Neural progenitor cell (in vitro differentiated cells): ENCODE measurements at regions not wholly inside any gene's neighbourhood (a gene's known extent, or its start where the extent isn't known, plus 50 kb on each side); places are given as distances from the start of the nearest gene placed in this dataset.

Experiments
- DNase-seq: peaks from one replicate; pipeline ENCODE4 v3.0.0-alpha.2; 2016; ENCODE audit warnings: low spot score
- H2AFZ ChIP-seq: fragments of 200-600 bp; sonication (generic); replicated peaks from 2 replicates; pipeline ENCODE4 v1.6.1; 2016; ENCODE audit warnings: antibody characterized with exemption
- H3F3A ChIP-seq: fragments of 200-600 bp; sonication (generic); 2 replicates; pipeline ENCODE4 v1.6.1; 2016; ENCODE audit warnings: antibody characterized with exemption, low read depth
- H3K27ac ChIP-seq: fragments of 200-600 bp; sonication (generic); 2 replicates; pipeline ENCODE4 v1.5.1; 2016; ENCODE audit warnings: mild to moderate bottlenecking
- H3K27me3 ChIP-seq: fragments of 200-600 bp; sonication (generic); 2 replicates; pipeline ENCODE4 v1.6.1; 2016; ENCODE audit warnings: mild to moderate bottlenecking, moderate library complexity
- H3K36me3 ChIP-seq: fragments of 200-600 bp; sonication (generic); 2 replicates; pipeline ENCODE4 v1.5.1; 2016
- H3K4me1 ChIP-seq: fragments of 200-600 bp; sonication (generic); 2 replicates; pipeline ENCODE4 v1.6.1; 2016; ENCODE audit warnings: mixed run types
- H3K4me2 ChIP-seq: fragments of 200-600 bp; sonication (generic); 2 replicates; pipeline ENCODE4 v1.6.1; 2016
- H3K4me3 ChIP-seq: fragments of 200-600 bp; sonication (generic); 2 replicates; pipeline ENCODE4 v1.5.1; 2016
- H3K79me2 ChIP-seq: fragments of 200-600 bp; sonication (generic); 2 replicates; pipeline ENCODE4 v1.6.1; 2016; ENCODE audit warnings: low read depth
- H3K9ac ChIP-seq: fragments of 200-600 bp; sonication (generic); 2 replicates; pipeline ENCODE4 v1.6.1; 2016
- H3K9me3 ChIP-seq: fragments of 200-600 bp; sonication (generic); 2 replicates; pipeline ENCODE4 v1.5.1; 2016; ENCODE audit warnings: low read depth
- H4K20me1 ChIP-seq: fragments of 200-600 bp; sonication (generic); 2 replicates; pipeline ENCODE4 v1.6.1; 2016; ENCODE audit warnings: low read depth
- H3K27ac Mint-ChIP-seq: 3 replicates; pipeline ENCODE4 v1.8.0; 2021; ENCODE audit warnings: mixed read lengths
- H3K27me3 Mint-ChIP-seq: 2 replicates; pipeline ENCODE4 v1.8.0; 2022; ENCODE audit warnings: low read depth, mild to moderate bottlenecking, inconsistent platforms, moderate library complexity, mixed read lengths; ENCODE audit not compliant: insufficient read depth
- H3K36me3 Mint-ChIP-seq: 3 replicates; pipeline ENCODE4 v1.8.0; 2021; ENCODE audit warnings: mixed read lengths
- H3K4me1 Mint-ChIP-seq: 3 replicates; pipeline ENCODE4 v1.8.0; 2021; ENCODE audit warnings: mixed read lengths
- H3K4me3 Mint-ChIP-seq: 3 replicates; pipeline ENCODE4 v1.8.0; 2021; ENCODE audit warnings: mild to moderate bottlenecking, moderate library complexity, mixed read lengths
- H3K9me3 Mint-ChIP-seq: 3 replicates; pipeline ENCODE4 v1.8.0; 2020; ENCODE audit warnings: mixed read lengths
- EZH2 ChIP-seq: fragments of 200-600 bp; sonication (generic); IDR thresholded peaks from 2 replicates; pipeline ENCODE4 v1.6.1; 2017; ENCODE audit warnings: antibody characterized with exemption, mild to moderate bottlenecking, moderate library complexity
- EZH2phosphoT487 ChIP-seq: fragments of 200-600 bp; sonication (generic); IDR thresholded peaks from 2 replicates; pipeline ENCODE4 v1.6.1; 2017; ENCODE audit warnings: antibody characterized with exemption
- TF ChIP-seq, protein P1 (sequence below): fragments of 200-600 bp; sonication (generic); IDR thresholded peaks from 2 replicates; pipeline ENCODE4 v1.5.1; 2017; ENCODE audit warnings: antibody characterized with exemption, mild to moderate bottlenecking

DNA sequence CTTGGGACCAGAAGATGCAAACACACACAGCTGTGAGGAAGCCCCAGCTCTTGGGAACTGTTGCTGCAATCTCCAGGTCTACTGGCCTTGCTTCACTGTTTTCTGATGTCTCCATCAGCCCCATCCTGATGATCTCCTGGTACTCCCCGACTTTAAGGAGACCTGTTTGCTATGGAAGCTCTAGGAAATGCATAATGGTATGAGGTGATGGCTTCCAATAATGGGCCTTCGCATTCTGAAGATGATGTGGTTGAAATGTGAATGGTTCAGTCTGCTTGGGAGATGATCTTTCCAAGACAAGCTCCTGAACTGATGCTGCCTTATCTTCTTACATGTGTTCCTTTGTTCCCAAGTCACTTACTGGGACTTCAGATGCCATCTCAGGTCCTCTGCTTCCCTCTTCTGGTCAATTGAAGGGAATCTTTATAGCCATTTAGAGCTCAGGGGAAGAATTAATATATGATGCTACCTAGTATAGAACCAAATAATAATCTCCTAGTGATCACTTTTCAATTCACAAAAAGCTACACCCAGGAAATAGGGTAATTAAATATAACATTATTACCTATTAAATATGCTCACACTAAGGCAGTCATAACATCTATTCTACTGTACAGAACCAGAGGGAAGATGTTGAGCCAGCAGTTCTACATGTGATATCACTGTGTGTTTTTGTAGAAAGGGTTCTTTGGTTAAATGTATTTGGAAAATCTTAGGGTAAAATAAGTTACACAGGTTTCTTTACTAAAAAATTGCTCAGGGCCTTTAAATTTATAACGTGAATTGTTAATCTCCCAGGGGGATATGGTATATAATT, 73.9 kb upstream of the VTCN1 start:
- Mint-ChIP-seq H3K27ac (no peak overlapping the region), H3K4me1 (peaks cover 3% of the 10 kb centered on the region), H3K27me3 (no peaks in the 10 kb centered on the region), H3K36me3 (no peaks in the 10 kb centered on the region), H3K4me3 (no peak overlapping the region), H3K9me3 (no peaks in the 10 kb centered on the region)
- H3K27me3 ChIP-seq = no peaks in the 10 kb centered on the region
- H3K36me3 ChIP-seq = no peaks in the 10 kb centered on the region
- H2AFZ ChIP-seq = peak overlapping the region; percentile 93
- no peak overlapping the region for H3K9ac ChIP-seq
- H3K79me2 ChIP-seq = no peaks in the 10 kb centered on the region
- H3K4me1 ChIP-seq = no peaks in the 10 kb centered on the region
- TF ChIP-seq, protein P1, sequence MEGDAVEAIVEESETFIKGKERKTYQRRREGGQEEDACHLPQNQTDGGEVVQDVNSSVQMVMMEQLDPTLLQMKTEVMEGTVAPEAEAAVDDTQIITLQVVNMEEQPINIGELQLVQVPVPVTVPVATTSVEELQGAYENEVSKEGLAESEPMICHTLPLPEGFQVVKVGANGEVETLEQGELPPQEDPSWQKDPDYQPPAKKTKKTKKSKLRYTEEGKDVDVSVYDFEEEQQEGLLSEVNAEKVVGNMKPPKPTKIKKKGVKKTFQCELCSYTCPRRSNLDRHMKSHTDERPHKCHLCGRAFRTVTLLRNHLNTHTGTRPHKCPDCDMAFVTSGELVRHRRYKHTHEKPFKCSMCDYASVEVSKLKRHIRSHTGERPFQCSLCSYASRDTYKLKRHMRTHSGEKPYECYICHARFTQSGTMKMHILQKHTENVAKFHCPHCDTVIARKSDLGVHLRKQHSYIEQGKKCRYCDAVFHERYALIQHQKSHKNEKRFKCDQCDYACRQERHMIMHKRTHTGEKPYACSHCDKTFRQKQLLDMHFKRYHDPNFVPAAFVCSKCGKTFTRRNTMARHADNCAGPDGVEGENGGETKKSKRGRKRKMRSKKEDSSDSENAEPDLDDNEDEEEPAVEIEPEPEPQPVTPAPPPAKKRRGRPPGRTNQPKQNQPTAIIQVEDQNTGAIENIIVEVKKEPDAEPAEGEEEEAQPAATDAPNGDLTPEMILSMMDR = peak; percentile 84
- no peak for TF ChIP-seq EZH2
- H3K27ac ChIP-seq = no peak overlapping the region
- peak; percentile 75 for DNase-seq
- no peaks in the 10 kb centered on the region for H3K9me3 ChIP-seq
- H3K4me3 ChIP-seq = no peak overlapping the region
- H3K4me2 ChIP-seq = no peak overlapping the region
- H3F3A ChIP-seq = no peaks in the 10 kb centered on the region
- H4K20me1 ChIP-seq = no peaks in the 10 kb centered on the region

DNA sequence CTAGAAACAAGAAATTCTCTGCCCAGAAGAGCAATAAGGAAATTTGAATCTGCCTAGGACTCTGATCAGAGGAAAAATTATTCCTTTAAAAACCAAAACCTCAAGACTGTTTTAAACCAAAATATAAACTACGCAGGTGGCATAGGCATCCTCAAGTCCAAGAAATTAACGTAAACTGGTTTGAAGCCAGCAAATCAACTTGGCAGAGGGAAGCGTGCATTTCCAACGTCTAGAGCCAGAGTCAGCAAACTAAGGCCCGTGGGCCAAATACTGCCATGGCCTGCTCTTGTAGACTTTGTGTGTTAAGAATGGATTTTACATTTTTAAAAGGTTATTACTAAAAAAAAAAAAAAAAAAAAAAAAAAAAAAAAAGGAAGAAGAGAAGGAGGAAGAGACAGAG, 67.8 kb upstream of the VTCN1 start:
- Histone ChIP-seq H3K4me3 (no peak overlapping the region), H3K27me3 (no peaks in the 10 kb centered on the region), H3K9me3 (no peaks in the 10 kb centered on the region), H3K9ac (no peak overlapping the region), H3K27ac (no peak overlapping the region), H3K4me1 (no peaks in the 10 kb centered on the region), H3K79me2 (no peaks in the 10 kb centered on the region), H3K4me2 (no peak overlapping the region), H4K20me1 (no peaks in the 10 kb centered on the region), H3K36me3 (no peaks in the 10 kb centered on the region), H3F3A (no peaks in the 10 kb centered on the region), H2AFZ (no peak overlapping the region)
- Mint-ChIP-seq H3K27me3 (no peaks in the 10 kb centered on the region), H3K36me3 (no peaks in the 10 kb centered on the region), H3K9me3 (peaks cover 2% of the 10 kb centered on the region), H3K4me3 (no peak overlapping the region), H3K27ac (no peak overlapping the region), H3K4me1 (no peaks in the 10 kb centered on the region)
- no peak for DNase-seq
- no peak for TF ChIP-seq EZH2phosphoT487
- TF ChIP-seq, protein P1 = no peak
- no peak for TF ChIP-seq EZH2

DNA sequence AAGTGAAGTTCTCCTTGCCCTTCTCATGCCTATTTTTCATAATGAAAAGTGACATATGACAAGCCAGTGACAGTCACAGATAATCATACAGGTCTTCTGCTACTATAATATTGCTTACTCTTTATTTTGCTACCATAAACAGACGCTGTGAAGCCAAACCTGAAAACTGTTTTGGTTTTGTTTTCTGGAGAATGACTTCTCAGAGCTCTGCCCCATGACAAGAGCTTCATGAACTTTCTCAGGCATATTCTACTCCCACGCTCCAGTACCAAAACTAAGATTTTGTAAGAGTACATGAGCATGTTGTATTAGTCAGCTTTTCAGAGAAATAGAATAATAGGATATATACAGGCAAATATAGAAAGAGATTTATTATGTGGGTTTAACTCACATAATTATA, 64.3 kb upstream of the VTCN1 start:
- no peaks in the 10 kb centered on the region for H3K27me3 ChIP-seq
- peaks cover 8% of the 10 kb centered on the region for H3K9me3 Mint-ChIP-seq
- no peaks in the 10 kb centered on the region for H3K9me3 ChIP-seq
- no peak overlapping the region for H3K4me3 ChIP-seq
- no peaks in the 10 kb centered on the region for H3K36me3 ChIP-seq
- no peaks in the 10 kb centered on the region for H3K79me2 ChIP-seq
- H3K4me3 Mint-ChIP-seq = no peak overlapping the region
- no peaks in the 10 kb centered on the region for H3K4me1 Mint-ChIP-seq
- H3K4me2 ChIP-seq = no peak overlapping the region
- TF ChIP-seq EZH2phosphoT487 = no peak
- no peak overlapping the region for H3K27ac Mint-ChIP-seq
- no peak for DNase-seq
- no peaks in the 10 kb centered on the region for H4K20me1 ChIP-seq
- H2AFZ ChIP-seq = no peak overlapping the region
- no peaks in the 10 kb centered on the region for H3K36me3 Mint-ChIP-seq
- no peaks in the 10 kb centered on the region for H3F3A ChIP-seq
- no peak overlapping the region for H3K27ac ChIP-seq
- H3K4me1 ChIP-seq = no peaks in the 10 kb centered on the region
- H3K9ac ChIP-seq = no peak overlapping the region
- H3K27me3 Mint-ChIP-seq = no peaks in the 10 kb centered on the region

DNA sequence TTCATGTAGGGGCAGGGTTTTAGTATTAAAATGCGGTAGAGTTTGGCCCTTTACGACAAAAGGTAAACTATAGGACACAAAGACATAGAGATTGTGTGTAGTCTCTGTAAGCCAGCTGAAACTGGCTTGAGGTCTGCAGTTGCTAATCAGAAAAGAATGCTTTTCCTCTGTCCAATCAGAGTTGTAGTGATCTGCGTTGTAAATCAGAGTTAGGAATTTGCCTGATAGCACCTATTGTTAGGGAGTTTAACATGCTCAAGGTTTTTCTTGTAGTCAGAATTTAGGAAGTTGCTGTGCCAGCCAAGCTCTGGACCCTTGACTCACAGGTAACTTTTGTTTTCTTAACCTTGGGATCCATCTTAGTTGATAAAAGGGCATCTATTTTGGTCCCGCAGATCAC, 61.2 kb upstream of the VTCN1 start:
- no peaks in the 10 kb centered on the region for H3K79me2 ChIP-seq
- H4K20me1 ChIP-seq = no peaks in the 10 kb centered on the region
- H3K27ac ChIP-seq = no peak overlapping the region
- no peak overlapping the region for H2AFZ ChIP-seq
- H3K4me1 ChIP-seq = peaks cover 9% of the 10 kb centered on the region
- H3K27me3 ChIP-seq = no peaks in the 10 kb centered on the region
- no peaks in the 10 kb centered on the region for H3K27me3 Mint-ChIP-seq
- peaks cover 8% of the 10 kb centered on the region for H3K9me3 Mint-ChIP-seq
- H3K36me3 ChIP-seq = no peaks in the 10 kb centered on the region
- no peak overlapping the region for H3K9ac ChIP-seq
- no peak overlapping the region for H3K4me2 ChIP-seq
- no peak for DNase-seq
- no peak overlapping the region for H3K27ac Mint-ChIP-seq
- TF ChIP-seq EZH2phosphoT487 = no peak
- TF ChIP-seq EZH2 = no peak
- TF ChIP-seq, protein P1 = no peak
- H3K4me3 Mint-ChIP-seq = no peak overlapping the region
- H3K36me3 Mint-ChIP-seq = no peaks in the 10 kb centered on the region
- no peaks in the 10 kb centered on the region for H3K9me3 ChIP-seq
- peaks cover 9% of the 10 kb centered on the region for H3K4me1 Mint-ChIP-seq
- no peaks in the 10 kb centered on the region for H3F3A ChIP-seq
- H3K4me3 ChIP-seq = no peak overlapping the region
